ENCODE measurements at regions not wholly inside any gene's neighbourhood (a gene's known extent, or its start where the extent isn't known, plus 50 kb on each side); places are given as distances from the start of the nearest gene placed in this dataset.

GRCh38 chr2:104654811-104655210 is 199.1 kb upstream of the POU3F3 start:
- TF ChIP-seq POLR2AphosphoS5 (IDR thresholded peaks at IDR 0.05; ENCODE audit: low read depth, low read length): no peak
- no peak for TF ChIP-seq ELF1 (IDR thresholded peaks at IDR 0.05; ENCODE audit: borderline replicate concordance, low read depth)
- no peak for TF ChIP-seq CBX3 (IDR thresholded peaks at IDR 0.05; ENCODE audit: low read depth)
- TF ChIP-seq EZH2 (IDR thresholded peaks at IDR 0.05): no peak
- no peak for TF ChIP-seq FOSL1 (IDR thresholded peaks at IDR 0.05; ENCODE audit: low read depth)
- no peak for TF ChIP-seq SIN3A (IDR thresholded peaks at IDR 0.05; ENCODE audit: low read depth)
- no peak for TF ChIP-seq ZFX (IDR thresholded peaks at IDR 0.05)
- no peak for TF ChIP-seq JUND (IDR thresholded peaks at IDR 0.05)
- no peak for TF ChIP-seq RAD21 (IDR thresholded peaks at IDR 0.05; ENCODE audit: low read depth)
- TF ChIP-seq MAX (IDR thresholded peaks at IDR 0.05): no peak
- no peak for TF ChIP-seq SRF (IDR thresholded peaks at IDR 0.05; ENCODE audit: low read depth)
- no peak for TF ChIP-seq CEBPB (IDR thresholded peaks at IDR 0.05; ENCODE audit: low read depth)
- TF ChIP-seq EZH2phosphoT487 (IDR thresholded peaks at IDR 0.05; ENCODE audit: borderline replicate concordance): no peak
- H3K36me3 ChIP-seq (ENCODE audit: control insufficient read depth in 1 of 2, insufficient read depth in 2 of 2, low read length in 2 of 2): no peaks in the 10 kb centered on the region
- H3K4me1 ChIP-seq (ENCODE audit: control insufficient read depth in 1 of 2, insufficient read depth in 2 of 2, low read length in 2 of 2): no peaks in the 10 kb centered on the region
- H3K9me2 ChIP-seq (ENCODE audit: insufficient read depth): no peaks in the 10 kb centered on the region
- peaks cover 6% of the 10 kb centered on the region; the same call in 1 of the 2 replicates for H3K27me3 ChIP-seq (ENCODE audit: insufficient read depth, low read length)
- ChIA-PET RAD21 (ENCODE audit: low non-redundant PET in 1 of 2, low total read pairs in 2 of 2, uncharacterized antibody in 2 of 2, unreplicated experiment in 2 of 2) (no interaction called here), POLR2A (no interaction called here), CTCF (no interaction called here)
- no peak overlapping the region for H3K27ac ChIP-seq (ENCODE audit: low read depth, low read length)
- no peaks in the 10 kb centered on the region for H3K79me2 ChIP-seq (ENCODE audit: insufficient read depth, low read length)
- H3K9me3 ChIP-seq (ENCODE audit: control insufficient read depth in 1 of 2, insufficient read depth in 1 of 2, low read depth in 1 of 2, low read length in 2 of 2): no peaks in the 10 kb centered on the region
- intact Hi-C loops (cut with micrococcal nuclease): no loop called here
- no peaks in the 10 kb centered on the region for H4K20me1 ChIP-seq (ENCODE audit: insufficient read depth)
- BruUV-seq (replicated peaks): no TSS peak
- H3K9ac ChIP-seq (ENCODE audit: low read length): no peak overlapping the region
- H3K4me3 ChIP-seq (replicated peaks in 1 of 2; ENCODE audit: low read depth in 1 of 2, low read length in 2 of 2): no peak overlapping the region
- DNase-seq (ENCODE audit: low read depth, low spot score) (no peak), ATAC-seq (no peak)
- H2AFZ ChIP-seq (ENCODE audit: low read depth, low read length, poor library complexity, severe bottlenecking): no peak overlapping the region
- H3K4me2 ChIP-seq (ENCODE audit: low read length): no peak overlapping the region

- intact Hi-C loops (cut with micrococcal nuclease): no loop called here
- POLR2A ChIA-PET: no interaction called here
- no peaks in the 10 kb centered on the region for H4K20me1 ChIP-seq (ENCODE audit: insufficient read depth)
- CTCF ChIA-PET: no interaction called here
- H3K9me3 ChIP-seq (ENCODE audit: control insufficient read depth in 1 of 2, insufficient read depth in 1 of 2, low read depth in 1 of 2, low read length in 2 of 2): no peaks in the 10 kb centered on the region
- no peaks in the 10 kb centered on the region for H3K79me2 ChIP-seq (ENCODE audit: insufficient read depth, low read length)
- RAD21 ChIA-PET (ENCODE audit: low non-redundant PET in 1 of 2, low total read pairs in 2 of 2, uncharacterized antibody in 2 of 2, unreplicated experiment in 2 of 2): no interaction called here
- H3K36me3 ChIP-seq (ENCODE audit: control insufficient read depth in 1 of 2, insufficient read depth in 2 of 2, low read length in 2 of 2): no peaks in the 10 kb centered on the region
- no peaks in the 10 kb centered on the region for H3K4me1 ChIP-seq (ENCODE audit: control insufficient read depth in 1 of 2, insufficient read depth in 2 of 2, low read length in 2 of 2)
- no peak for DNase-seq (ENCODE audit: low read depth, low spot score)
- H3K9me2 ChIP-seq (ENCODE audit: insufficient read depth): no peaks in the 10 kb centered on the region
- no peak overlapping the region for H2AFZ ChIP-seq (ENCODE audit: low read depth, low read length, poor library complexity, severe bottlenecking)
- no TSS peak for BruUV-seq (replicated peaks)
- no peak overlapping the region for H3K4me2 ChIP-seq (ENCODE audit: low read length)
- H3K27me3 ChIP-seq (ENCODE audit: insufficient read depth, low read length): peaks cover 2% of the 10 kb centered on the region; the same call in 1 of the 2 replicates
- H3K4me3 ChIP-seq (replicated peaks in 1 of 2; ENCODE audit: low read depth in 1 of 2, low read length in 2 of 2): no peak overlapping the region
- H3K9ac ChIP-seq (ENCODE audit: low read length): no peak overlapping the region
- ATAC-seq: no peak
- H3K27ac ChIP-seq (ENCODE audit: low read depth, low read length): no peak overlapping the region
- no peak for TF ChIP-seq REST (IDR thresholded peaks at IDR 0.05; ENCODE audit: low read depth)
- TF ChIP-seq ATF3 (IDR thresholded peaks at IDR 0.05): no peak
- no peak for TF ChIP-seq FOSL1 (IDR thresholded peaks at IDR 0.05; ENCODE audit: low read depth)
- no peak for TF ChIP-seq CEBPB (IDR thresholded peaks at IDR 0.05; ENCODE audit: low read depth)
- TF ChIP-seq RAD21 (IDR thresholded peaks at IDR 0.05; ENCODE audit: low read depth): no peak
- TF ChIP-seq CTCF (IDR thresholded peaks at IDR 0.05 in 2 of 3, conservative IDR thresholded peaks at IDR 0.05 in 1 of 3; ENCODE audit: borderline replicate concordance in 1 of 3, insufficient read depth in 1 of 3, low read depth in 2 of 3, low read length in 2 of 3): no peak
- TF ChIP-seq SRF (IDR thresholded peaks at IDR 0.05; ENCODE audit: low read depth): no peak
- no peak for TF ChIP-seq ZNF274 (IDR thresholded peaks at IDR 0.05; ENCODE audit: low read depth, low read length)
- TF ChIP-seq JUND (IDR thresholded peaks at IDR 0.05): no peak
Observed at GRCh38 chr2:104656571-104657163, 197.2 kb upstream of the POU3F3 start.
